Thoracic aorta (tissue), 2 donors: ENCODE measurements at regions not wholly inside any gene's neighbourhood (a gene's known extent, or its start where the extent isn't known, plus 50 kb on each side); places are given as distances from the start of the nearest gene placed in this dataset.

Experiments used
- ATAC-seq: fragments of 150-250 bp; one replicate; pipeline ENCODE4 v1.8.0; 2017; ENCODE audit warnings: low read depth; ENCODE audit not compliant: insufficient number of reproducible peaks, low FRiP score
- DNase-seq: peaks from one replicate; pipeline ENCODE4 v3.0.0-alpha.2; 2020; ENCODE audit warnings: low spot score
- H3K27ac ChIP-seq, 2 donors: fragments of 200-600 bp; sonication (generic); 1 replicate in 1 of 2; 2 replicates in 1 of 2; pipeline ENCODE4 v1.5.1; 2016; ENCODE audit warnings: mild to moderate bottlenecking in 2 of 2, moderate library complexity in 2 of 2
- H3K27me3 ChIP-seq: fragments of 200-600 bp; sonication (generic); replicated peaks from 2 replicates; pipeline ENCODE4 v1.6.0; 2016; ENCODE audit warnings: mild to moderate bottlenecking; ENCODE audit not compliant: insufficient read depth
- H3K36me3 ChIP-seq: fragments of 200-600 bp; sonication (generic); one replicate; pipeline ENCODE4 v1.5.1; 2016
- H3K4me1 ChIP-seq, 2 donors: fragments of 200-600 bp; sonication (generic); 1 replicate in 1 of 2; 2 replicates in 1 of 2; pipeline versions ENCODE4 v1.5.1 to v1.6.0; 2016; ENCODE audit warnings: low read depth in 2 of 2, mild to moderate bottlenecking in 1 of 2; ENCODE audit not compliant: control insufficient read depth in 1 of 2
- H3K4me3 ChIP-seq: fragments of 200-600 bp; sonication (generic); 2 replicates; pipeline ENCODE4 v1.5.1; 2016; ENCODE audit warnings: mild to moderate bottlenecking
- H3K9me3 ChIP-seq: fragments of 200-600 bp; sonication (generic); 2 replicates; pipeline ENCODE4 v1.5.1; 2016
- CTCF ChIP-seq: fragments of 200-600 bp; sonication (generic); IDR thresholded peaks from one replicate; pipeline ENCODE4 v1.5.1; 2019; ENCODE audit warnings: antibody characterized with exemption

GRCh38 chr11:134905517-134905916 is 493.5 kb upstream of the B3GAT1 start:
- ATAC-seq (no peak), DNase-seq (no peak)
- TF ChIP-seq CTCF = no peak
- Histone ChIP-seq H3K27me3 (no peaks in the 10 kb centered on the region), H3K9me3 (no peaks in the 10 kb centered on the region), H3K4me1 (peaks cover 0 to 16% of the 10 kb centered on the region in 2 donors), H3K36me3 (no peaks in the 10 kb centered on the region), H3K27ac (no peak overlapping the region), H3K4me3 (no peak overlapping the region)

GRCh38 chr11:134904103-134904790 is 492.2 kb upstream of the B3GAT1 start:
- no peak overlapping the region for H3K4me3 ChIP-seq
- H3K27ac ChIP-seq = no peak overlapping the region
- peaks cover 0 to 16% of the 10 kb centered on the region in 2 donors for H3K4me1 ChIP-seq
- no peaks in the 10 kb centered on the region for H3K9me3 ChIP-seq
- no peak for ATAC-seq
- H3K36me3 ChIP-seq = no peaks in the 10 kb centered on the region
- no peak for TF ChIP-seq CTCF
- no peak for DNase-seq
- no peaks in the 10 kb centered on the region for H3K27me3 ChIP-seq

GRCh38 chr11:134901955-134902918 is 490.2 kb upstream of the B3GAT1 start:
- DNase-seq = no peak
- H3K27me3 ChIP-seq = no peaks in the 10 kb centered on the region
- no peaks in the 10 kb centered on the region for H3K9me3 ChIP-seq
- no peaks in the 10 kb centered on the region for H3K36me3 ChIP-seq
- no peak overlapping the region for H3K27ac ChIP-seq
- no peak for ATAC-seq
- TF ChIP-seq CTCF = no peak
- H3K4me1 ChIP-seq = peaks cover 0 to 16% of the 10 kb centered on the region in 2 donors
- no peak overlapping the region for H3K4me3 ChIP-seq

- no peak for TF ChIP-seq CTCF
- H3K4me3 ChIP-seq = no peak overlapping the region
- H3K36me3 ChIP-seq = no peaks in the 10 kb centered on the region
- no peak overlapping the region for H3K27ac ChIP-seq
- no peaks in the 10 kb centered on the region for H3K27me3 ChIP-seq
- DNase-seq (no peak), ATAC-seq (no peak)
- H3K9me3 ChIP-seq = no peaks in the 10 kb centered on the region
- peaks cover 0 to 16% of the 10 kb centered on the region in 2 donors for H3K4me1 ChIP-seq
Measured at GRCh38 chr11:134901542-134901941, 489.5 kb upstream of the B3GAT1 start.
